GM19240 (cell line): ENCODE measurements at regions not wholly inside any gene's neighbourhood (a gene's known extent, or its start where the extent isn't known, plus 50 kb on each side); places are given as distances from the start of the nearest gene placed in this dataset.
"Not testable (repeated sequence)": the region's sequence is repeated elsewhere in the genome, so short reads cannot be mapped to it uniquely, and the experiment has no call there.

Experiments used
- DNase-seq: peaks from one replicate; pipeline ENCODE4 v3.0.0; 2011; ENCODE audit warnings: low spot score; ENCODE audit not compliant: insufficient read length

DNA sequence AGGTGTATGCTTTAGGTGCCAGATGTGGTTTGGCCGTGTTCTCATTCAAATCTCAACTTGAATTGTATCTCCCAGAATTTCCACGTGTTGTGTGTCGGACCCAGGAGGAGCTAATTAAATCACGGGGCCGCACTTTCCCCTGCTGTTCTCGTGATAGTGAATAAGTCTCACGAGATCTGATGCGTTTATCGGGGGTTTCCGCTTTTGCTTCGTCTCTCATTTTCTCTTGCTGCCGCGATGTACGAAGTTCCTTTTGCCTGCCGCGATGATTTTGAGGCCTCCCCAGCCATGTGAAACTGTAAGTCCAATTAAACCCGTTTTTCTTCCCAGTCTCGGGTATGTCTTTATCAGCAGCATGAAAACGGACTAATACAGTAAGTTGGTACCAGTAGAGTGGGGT is 244.0 kb downstream of the ARL4A start:
- not testable (repeated sequence) for DNase-seq

DNA sequence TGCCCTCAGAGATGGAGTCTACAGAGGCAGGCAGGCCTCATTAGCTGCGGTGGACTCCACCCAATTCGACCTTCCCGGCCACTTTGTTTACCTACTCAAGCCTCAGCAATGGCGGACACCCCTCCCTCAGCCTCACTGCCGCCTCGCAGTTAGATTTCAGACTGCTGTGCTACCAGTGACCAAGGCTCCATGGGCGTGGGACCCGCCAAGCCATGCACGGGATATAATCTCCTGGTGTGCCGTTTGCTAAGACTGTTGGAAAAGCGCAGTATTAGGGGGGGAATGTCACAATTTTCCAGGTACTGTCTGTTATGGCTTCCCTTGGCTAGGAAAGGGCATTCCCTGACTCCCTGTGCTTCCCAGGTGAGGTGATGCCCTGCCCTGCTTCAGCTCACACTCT is 252.3 kb downstream of the ARL4A start:
- DNase-seq: no peak

DNA sequence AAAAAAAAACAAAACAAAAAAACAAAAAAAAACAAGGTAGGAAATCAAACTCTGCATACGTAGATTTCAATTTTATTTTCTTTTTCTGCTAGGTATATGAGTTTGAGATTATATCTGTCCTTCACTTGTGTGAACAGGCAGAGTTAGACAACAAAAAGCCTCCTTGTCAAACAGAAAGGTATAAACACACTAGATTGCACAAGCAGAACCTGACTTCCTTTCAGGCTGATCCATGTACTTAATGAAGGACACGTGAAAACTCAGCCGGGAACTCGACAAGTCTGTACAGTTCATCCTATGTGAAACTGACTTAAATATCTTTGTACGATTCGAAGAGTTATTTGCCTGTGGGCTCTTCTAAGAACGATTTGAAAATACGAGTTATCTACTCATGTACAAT is 254.1 kb downstream of the ARL4A start:
- no peak for DNase-seq

DNA sequence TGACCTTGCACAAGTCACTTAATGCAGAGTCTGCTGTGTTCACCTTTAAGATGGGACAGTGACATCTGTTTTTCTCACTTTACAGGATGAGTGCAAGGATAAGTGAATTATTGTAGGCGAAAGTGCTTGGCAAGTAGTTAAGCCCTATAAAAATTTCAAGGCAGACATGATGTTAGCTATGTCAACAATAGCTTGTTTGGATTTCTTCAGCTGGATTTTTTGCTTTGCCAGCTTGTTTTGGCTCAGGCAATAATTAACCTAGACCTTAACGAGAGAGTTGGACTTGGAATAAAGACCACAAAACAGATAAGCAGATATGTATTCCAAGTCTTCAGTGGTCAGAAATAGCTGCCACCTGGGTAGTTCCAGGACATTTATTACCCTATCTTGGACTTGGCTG is 255.2 kb downstream of the ARL4A start:
- DNase-seq: no peak

DNA sequence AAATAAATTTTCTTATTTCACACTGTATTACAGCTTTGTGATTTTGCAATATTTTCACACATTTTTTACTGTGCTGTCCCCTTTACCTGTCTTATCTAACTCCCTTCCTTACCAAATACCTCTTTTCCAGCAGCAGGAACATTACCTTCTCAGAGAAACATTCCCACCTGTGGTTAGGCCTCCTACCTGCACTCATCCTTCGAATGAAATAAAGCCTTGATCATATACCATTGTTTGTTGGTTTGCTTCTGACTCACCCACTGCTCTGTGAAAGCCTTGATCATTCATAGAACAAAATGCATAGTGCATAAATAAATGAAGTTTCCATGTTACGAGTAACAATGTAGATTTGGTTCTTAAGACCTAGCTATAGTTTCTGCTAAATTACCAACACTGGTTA is 256.3 kb downstream of the ARL4A start:
- no peak for DNase-seq

DNA sequence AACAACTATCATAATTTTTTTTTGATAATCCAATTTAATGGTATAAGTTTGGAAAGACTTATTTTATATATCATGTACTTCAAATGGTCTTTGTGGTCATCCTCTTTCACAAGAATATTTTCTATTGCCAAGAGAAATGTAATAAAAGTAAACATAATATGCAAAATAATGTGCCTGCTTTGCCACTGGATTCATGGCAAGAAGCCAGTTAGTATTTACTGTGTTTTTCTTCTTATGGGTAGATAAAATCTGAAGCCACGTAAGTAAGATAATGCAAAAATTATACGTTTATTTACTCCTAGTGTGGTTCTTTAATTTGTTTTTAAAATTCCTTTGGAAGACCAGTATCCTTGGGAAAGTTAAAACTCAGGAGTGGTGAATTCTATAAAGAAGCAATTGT is 258.5 kb downstream of the ARL4A start:
- DNase-seq: no peak

DNA sequence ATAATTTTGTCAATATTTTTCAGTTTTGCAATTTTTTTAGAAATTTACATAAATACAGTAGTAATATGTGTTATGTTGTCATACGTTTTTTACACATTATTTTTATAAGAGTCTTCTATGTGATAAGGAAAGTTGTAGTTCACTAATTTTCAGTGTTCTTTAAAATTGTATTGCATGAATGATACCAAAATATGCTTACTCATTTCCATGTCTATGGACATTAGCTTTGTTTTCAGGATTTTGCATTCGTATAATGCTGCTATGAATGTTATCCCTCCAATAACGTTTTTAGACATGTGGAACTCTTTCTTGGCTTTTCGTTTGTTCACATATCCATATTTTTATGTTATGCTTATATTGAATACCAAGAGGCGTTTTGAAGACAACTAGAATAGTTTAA is 260.0 kb downstream of the ARL4A start:
- DNase-seq: no peak

DNA sequence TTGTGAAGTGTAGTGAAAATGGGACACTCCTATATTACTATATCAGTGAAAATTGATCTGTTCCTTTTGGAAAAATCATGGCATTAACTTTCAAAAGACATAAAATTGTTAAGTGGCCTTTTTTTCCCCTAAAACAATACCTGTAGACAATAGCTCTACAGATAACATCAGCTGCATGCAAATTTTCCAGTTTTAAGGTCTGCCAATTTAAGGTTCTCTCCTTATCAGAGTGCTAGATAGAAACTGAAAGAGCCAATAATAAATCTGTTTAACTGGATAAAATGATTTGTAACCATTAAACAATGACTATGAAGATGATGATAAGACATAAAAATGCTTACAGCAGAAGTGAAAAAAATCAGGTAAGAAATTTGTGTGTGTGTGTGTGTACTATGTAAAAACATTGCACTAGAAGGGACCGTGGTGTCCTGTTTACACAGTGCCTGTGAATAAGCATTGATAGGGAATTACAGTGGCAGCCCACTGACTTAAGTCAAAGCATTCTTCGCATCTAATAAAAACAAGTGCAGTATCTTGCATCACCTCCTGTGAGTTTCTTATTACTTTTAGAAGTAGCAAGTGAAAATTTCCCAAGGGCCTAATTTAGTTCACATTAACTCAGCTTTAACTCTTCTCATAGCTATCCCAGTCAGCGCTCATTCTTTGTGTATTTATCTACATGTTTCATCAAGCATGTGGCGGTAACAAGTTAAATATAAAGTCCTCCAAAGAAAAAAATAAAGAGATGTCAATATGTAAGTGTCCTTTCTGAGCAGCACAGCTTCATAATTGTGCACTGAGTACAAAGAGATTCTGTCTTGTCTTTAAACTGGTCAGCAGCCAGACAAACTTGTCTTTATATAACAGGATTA is 261.9 kb downstream of the ARL4A start:
- DNase-seq: no peak

DNA sequence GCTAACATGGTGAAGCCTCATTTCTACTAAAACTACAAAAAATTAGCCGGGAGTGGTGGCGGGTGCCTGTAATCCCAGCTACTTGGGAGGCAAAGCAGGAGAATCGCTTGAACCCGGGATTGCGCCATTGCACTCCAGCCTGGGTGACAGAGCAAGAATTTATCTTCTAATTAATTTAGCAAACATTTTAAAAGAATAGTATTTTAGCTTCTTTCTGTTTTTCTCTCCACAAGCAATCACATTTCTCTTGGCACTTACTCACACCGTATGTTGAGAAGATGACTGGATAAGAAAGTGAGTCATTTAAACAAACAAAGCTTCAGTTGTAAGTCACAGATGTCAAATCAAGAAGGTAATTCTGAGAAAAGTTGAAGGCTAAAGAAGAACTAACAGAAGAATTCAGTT is 264.0 kb downstream of the ARL4A start:
- no peak for DNase-seq

DNA sequence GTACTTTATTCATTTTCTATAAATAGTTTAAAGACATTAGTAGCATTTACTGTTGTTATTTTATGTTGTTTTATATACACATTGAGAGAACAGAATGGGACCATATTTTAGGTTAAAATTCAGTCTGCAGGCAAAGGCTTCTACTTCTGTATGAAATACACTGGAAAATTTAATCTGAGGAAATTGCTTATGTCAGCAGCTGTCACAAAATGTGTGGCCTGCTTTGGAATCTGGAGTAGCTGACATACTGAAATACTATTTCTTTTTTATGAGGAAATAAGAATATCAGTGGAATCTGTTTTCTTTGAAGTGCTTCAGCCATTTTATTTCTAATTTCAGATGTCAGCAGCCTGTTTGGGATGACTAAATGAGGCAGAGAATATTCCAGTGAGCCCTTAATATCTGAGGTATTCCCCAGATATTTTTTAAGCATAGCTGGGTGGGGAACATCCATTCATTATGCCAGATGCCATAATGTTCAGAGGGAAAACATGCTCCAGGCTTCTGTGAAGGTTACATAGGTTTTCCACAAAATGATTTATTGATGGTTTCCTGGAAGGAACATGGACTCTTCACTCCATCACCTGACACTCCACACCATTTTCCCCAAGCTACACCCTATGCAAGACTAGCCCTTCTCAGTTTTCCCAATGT is 267.1 kb downstream of the ARL4A start:
- DNase-seq: no peak

DNA sequence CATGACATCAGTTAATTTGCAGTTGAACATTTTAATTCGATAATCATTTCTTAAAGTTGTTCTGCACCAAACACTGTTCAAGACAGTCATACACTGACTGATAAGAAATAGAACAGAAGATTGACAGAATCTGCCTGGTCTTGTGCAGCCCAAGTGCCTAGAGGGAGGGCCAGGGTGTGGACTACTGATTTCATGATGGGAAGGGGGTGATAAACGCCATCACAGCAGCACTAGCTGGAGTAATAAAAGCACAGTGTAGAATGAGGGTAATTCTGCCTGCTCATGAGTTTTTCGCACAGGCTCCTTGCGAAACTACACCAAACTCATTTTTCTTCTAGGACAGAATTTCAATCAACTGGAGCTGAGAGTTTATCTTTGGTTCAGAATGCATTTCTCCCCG is 270.1 kb downstream of the ARL4A start:
- no peak for DNase-seq

DNA sequence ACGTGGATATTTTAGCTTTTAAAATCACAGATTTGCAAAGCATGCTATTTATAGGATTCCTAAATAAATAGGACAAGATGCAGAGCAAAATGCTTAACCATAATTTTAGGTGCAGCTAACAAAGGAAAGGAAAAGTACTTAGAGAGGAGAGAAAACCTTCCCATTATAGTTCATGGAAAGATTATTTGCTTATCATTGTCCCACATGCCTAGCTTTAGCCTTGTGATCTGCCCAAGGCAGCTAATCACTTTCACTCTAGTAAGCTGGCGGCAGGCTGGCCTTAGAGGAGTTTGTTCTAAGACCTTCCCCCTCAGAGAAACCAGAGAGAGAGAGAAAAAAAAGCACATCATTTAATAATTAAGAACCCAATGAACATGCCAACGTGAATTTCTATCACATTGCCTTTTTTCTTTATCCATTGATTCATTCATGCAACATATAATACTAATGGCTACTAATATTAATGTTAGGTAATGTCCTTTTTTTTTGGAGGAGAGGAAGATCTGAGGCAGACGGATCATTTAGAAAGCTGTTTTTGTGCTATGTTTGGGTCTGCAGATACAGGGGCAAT is 274.6 kb downstream of the ARL4A start:
- DNase-seq: no peak

DNA sequence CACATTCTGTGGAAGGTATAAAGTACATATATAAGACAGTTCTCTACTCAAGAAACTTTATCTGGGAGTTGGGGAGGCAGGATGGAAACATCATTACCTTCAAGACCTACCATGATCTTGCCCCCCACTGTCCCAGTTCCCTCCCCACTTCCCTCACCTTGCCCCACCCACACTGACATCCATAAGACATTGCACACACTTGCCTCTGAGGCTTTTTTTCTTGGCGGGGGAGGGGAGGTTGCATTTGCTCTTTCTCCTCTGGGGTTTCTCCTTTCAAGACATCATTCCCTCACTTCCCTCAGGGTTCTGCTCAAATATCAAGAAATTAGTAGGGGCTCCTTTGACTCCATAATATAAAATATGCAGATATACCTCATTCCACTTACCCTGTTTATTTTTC is 276.0 kb downstream of the ARL4A start:
- no peak for DNase-seq

DNA sequence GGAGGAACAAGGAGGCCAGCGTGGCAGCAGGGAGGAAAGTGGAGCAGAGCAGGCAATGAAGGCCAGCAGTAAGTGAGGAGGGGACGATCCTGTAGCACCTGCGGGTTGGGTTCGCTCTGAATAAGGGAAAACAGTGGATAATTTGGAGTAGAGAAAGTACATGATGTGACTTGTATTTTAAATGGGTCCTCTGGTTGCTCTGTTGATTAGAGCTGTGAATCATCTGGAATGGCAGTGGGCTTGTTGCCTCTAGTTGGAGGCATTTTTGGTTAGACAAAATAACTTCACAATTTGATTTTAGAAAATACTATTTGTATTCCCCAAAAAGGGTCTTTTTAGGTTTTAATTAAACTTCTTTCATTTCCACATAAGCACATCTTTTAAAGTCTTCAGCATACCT is 277.4 kb downstream of the ARL4A start:
- no peak for DNase-seq

DNA sequence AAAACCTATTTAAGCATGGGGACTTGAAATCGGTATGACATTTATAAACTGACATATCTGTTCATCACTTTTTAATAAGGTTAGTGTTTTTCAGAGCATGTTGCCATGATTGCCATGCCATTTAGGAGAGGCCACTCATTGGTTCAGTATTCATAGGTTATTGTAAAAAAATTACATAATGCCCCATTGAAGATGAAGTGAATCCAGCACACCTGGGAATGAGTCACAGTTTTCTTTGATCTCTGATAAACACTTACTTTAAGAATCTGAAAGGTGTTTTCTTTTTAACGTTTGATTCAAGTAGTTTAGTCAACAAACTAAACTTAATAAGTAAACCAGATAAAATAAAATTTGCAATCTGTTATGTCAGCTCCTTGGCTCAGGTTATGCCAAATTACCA is 278.3 kb downstream of the ARL4A start:
- DNase-seq: no peak

DNA sequence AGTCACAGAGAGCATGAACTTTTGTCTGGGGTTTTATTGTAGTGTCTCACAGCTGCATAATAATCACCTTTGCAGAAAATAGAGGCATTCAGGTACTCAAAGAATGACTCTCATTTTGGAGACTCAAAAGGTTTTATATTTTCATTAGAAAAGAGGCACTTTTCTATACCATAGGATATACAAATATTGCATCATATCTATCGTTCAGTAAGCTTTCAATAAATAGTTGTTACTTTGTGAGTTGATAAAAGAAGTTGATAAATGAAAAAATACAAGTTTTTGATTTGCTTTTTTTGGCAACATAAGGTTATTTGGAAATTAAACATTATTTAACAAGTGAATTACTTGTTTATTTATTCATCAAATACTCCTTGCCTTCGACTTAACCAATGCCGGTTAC is 279.9 kb downstream of the ARL4A start:
- DNase-seq: no peak

DNA sequence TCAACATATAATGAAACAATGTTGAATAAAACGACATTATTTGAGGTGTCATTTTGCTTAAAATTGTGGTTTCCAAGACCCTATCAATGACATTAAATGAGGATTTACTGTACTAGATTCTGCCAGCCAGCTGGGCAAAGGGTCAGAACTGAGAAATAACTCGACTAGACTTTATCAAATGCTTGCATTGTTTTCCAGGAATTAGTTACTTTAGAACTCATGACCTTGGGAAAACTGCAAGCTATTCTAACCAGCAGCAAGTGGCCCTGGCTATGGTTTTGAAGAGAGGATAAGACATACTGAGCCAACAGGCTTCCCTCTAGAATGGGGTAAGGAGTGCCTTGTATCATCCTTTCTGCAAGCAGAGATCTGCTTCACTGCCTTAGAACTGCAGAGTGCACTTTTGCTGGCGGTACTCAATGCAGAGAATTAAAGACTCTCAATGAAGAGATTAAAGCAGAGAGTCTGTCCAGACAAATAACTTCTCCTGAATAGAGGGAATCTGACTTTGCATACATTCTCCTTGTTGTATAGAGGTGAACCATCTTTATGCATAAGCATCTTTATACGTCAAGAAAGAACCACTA is 281.5 kb downstream of the ARL4A start:
- DNase-seq: no peak

DNA sequence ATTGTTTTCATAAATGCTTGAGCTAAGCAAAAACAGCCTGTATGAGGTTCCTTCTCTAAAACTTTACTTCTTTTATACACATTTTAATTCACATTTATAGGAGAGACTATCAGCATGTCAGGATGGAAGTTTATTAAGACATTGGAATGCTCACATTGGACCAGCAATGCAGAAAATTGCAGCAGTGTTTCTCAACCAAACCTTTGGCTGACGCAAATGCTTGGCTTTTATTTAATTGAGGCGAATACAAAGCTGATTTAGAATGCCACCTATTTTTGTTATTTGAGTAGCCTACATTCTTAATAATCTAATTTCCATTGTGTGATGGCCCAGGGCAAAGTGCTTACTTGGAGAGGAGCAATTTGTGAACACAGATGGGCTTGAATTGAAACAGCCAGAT is 283.2 kb downstream of the ARL4A start:
- DNase-seq: no peak

DNA sequence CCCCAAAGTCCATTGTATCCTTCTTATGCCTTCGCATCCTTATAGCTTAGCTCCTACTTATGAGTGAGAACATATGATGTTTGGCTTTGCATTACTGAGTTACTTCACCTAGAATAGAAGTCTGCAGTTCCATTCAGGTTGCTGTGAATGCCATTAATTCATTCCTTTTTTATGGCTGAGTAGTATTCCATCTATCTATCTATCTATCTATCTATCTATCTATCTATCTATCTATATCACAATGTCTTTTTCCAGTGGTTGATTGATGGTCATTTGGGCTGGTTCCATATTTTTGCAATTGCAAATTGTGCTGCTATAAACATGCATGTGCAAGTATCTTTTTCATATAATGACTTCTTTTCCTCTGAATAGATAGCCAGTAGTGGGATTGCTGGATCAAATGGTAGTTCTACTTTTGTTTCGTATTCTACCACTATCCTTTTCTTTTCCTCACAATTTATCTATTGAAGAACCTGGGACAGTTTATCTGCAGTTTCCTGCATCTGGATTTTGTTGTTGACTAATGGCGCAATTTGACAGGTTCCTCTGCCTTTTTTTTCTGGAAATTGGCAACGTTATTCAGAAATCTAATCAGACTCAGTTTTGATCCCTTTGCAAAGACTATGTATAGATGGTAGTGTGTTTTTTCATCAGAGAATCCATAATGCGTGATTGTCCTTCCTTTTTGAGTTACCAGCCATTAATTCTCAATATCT is 287.2 kb downstream of the ARL4A start:
- no peak for DNase-seq

DNA sequence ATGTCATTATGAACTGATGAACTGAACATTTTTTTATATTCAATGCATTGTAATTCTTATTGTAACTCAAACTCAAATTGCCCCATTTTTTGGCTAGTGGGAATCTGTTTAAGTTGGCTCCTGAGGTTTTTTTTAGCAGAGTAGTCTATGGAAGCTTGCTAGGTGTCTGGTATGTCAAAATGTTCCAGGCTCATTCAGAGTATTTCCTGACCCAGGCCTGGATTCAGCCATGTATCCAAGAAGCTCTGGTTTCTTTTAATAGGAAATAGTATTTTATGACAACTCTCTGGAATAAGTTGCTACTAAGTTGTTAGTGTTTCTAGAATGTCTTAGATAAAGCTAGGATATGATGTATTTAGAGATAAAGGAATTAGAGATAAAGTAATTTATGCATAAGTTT is 288.0 kb downstream of the ARL4A start:
- DNase-seq: no peak

DNA sequence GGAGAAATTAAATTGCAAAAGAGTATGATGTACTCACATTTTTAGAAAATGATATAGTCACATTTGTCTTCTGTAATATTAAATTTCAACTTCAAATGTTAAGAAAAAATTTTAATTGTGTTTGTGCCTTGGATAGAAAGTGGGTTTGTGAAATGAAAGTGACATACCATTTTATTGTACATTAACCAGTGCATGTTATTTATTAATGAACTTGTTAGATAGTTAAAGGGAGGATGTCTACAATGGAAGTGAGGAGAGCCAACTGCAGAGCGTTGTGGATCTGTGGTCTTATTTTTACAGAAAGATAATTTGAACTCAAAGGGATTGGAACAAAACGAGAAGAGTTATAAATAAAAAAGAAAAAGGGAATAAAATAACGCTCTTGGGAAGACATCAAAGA is 291.7 kb downstream of the ARL4A start:
- DNase-seq: no peak

DNA sequence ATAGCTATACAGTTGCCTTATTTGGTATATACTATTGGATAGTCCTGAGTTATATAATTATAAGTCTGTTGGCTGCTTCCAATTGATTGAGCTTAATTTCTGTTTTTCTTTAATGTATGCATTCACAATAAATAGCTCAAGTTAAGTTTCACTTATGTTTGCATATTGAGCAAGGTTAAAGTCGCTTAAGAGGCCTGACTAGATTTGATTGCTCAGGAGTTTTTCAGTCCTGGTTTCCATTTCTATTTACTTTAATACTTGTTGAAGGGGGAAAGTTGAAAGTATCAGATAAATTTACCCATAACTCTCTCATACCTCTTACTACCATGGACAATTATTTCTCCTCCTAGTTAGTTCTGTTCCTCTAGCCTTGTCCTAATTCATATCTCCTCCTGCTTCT is 294.7 kb downstream of the ARL4A start:
- no peak for DNase-seq
